ENCODE measurements at regions not wholly inside any gene's neighbourhood (a gene's known extent, or its start where the extent isn't known, plus 50 kb on each side); places are given as distances from the start of the nearest gene placed in this dataset.

- TF ChIP-seq, protein P1, sequence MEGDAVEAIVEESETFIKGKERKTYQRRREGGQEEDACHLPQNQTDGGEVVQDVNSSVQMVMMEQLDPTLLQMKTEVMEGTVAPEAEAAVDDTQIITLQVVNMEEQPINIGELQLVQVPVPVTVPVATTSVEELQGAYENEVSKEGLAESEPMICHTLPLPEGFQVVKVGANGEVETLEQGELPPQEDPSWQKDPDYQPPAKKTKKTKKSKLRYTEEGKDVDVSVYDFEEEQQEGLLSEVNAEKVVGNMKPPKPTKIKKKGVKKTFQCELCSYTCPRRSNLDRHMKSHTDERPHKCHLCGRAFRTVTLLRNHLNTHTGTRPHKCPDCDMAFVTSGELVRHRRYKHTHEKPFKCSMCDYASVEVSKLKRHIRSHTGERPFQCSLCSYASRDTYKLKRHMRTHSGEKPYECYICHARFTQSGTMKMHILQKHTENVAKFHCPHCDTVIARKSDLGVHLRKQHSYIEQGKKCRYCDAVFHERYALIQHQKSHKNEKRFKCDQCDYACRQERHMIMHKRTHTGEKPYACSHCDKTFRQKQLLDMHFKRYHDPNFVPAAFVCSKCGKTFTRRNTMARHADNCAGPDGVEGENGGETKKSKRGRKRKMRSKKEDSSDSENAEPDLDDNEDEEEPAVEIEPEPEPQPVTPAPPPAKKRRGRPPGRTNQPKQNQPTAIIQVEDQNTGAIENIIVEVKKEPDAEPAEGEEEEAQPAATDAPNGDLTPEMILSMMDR (conservative IDR thresholded peaks at IDR 0.05; ENCODE audit: low read depth, low read length), result no peak
- TF ChIP-seq MXI1 (IDR thresholded peaks at IDR 0.05; ENCODE audit: borderline replicate concordance, low read depth, low read length) (no peak), USF2 (IDR thresholded peaks at IDR 0.05; ENCODE audit: low read depth, low read length) (no peak), POLR2A (IDR thresholded peaks at IDR 0.05; ENCODE audit: low read depth, low read length) (no peak), NFE2L2 (IDR thresholded peaks at IDR 0.05; ENCODE audit: low read depth, low read length) (no peak), SMC3 (IDR thresholded peaks at IDR 0.05; ENCODE audit: low read depth, low read length) (no peak), RAD21 (IDR thresholded peaks at IDR 0.05; ENCODE audit: low read length) (no peak), RFX5 (IDR thresholded peaks at IDR 0.05; ENCODE audit: low read depth, low read length) (no peak), FOS (IDR thresholded peaks at IDR 0.05; ENCODE audit: low read depth, low read length) (no peak)
Observed at GRCh38 chr11:119943298-119943655, 194.6 kb downstream of the TRIM29 start.

Measured in IMR-90 (cell line).